Chondrocyte (in vitro differentiated cells): ENCODE measurements at regions not wholly inside any gene's neighbourhood (a gene's known extent, or its start where the extent isn't known, plus 50 kb on each side); places are given as distances from the start of the nearest gene placed in this dataset.

ENCODE experiments used
- DNase-seq: peaks from one replicate; pipeline ENCODE4 v3.0.0; 2021; ENCODE audit warnings: mixed read lengths, low spot score
- H3K27ac Mint-ChIP-seq: one replicate; pipeline ENCODE4 v1.8.0; 2021; ENCODE audit warnings: mild to moderate bottlenecking, moderate library complexity, mixed read lengths; ENCODE audit not compliant: unreplicated experiment
- H3K27me3 Mint-ChIP-seq: 2 replicates; pipeline ENCODE4 v1.8.0; 2021; ENCODE audit warnings: low read depth, mixed read lengths
- H3K36me3 Mint-ChIP-seq: 2 replicates; pipeline ENCODE4 v1.8.0; 2021; ENCODE audit warnings: low read depth, mixed read lengths
- H3K4me1 Mint-ChIP-seq: 2 replicates; pipeline ENCODE4 v1.8.0; 2021; ENCODE audit warnings: low read depth, mild to moderate bottlenecking, mixed read lengths
- H3K4me3 Mint-ChIP-seq: one replicate; pipeline ENCODE4 v1.8.0; 2021; ENCODE audit warnings: mild to moderate bottlenecking, moderate library complexity, mixed read lengths; ENCODE audit not compliant: unreplicated experiment
- H3K9me3 Mint-ChIP-seq: 2 replicates; pipeline ENCODE4 v1.8.0; 2021; ENCODE audit warnings: low read depth, mixed read lengths
- CTCF ChIP-seq: fragments of 200-600 bp; sonication (generic); IDR thresholded peaks from 2 replicates; pipeline ENCODE4 v1.5.0; 2021; ENCODE audit warnings: antibody characterized with exemption, mild to moderate bottlenecking, moderate library complexity

GRCh38 chr13:84894749-84895148 is 904.5 kb downstream of the SLITRK6 start:
- H3K9me3 Mint-ChIP-seq: no peaks in the 10 kb centered on the region
- peak; percentile 76 for DNase-seq
- TF ChIP-seq CTCF: peak; percentile 21
- H3K4me3 Mint-ChIP-seq: no peak overlapping the region
- no peaks in the 10 kb centered on the region for H3K36me3 Mint-ChIP-seq
- H3K27me3 Mint-ChIP-seq: no peaks in the 10 kb centered on the region
- no peaks in the 10 kb centered on the region for H3K4me1 Mint-ChIP-seq
- H3K27ac Mint-ChIP-seq: no peak overlapping the region

GRCh38 chr13:84885868-84886267 is 913.4 kb downstream of the SLITRK6 start:
- no peak for TF ChIP-seq CTCF
- DNase-seq: no peak
- Mint-ChIP-seq H3K4me3 (no peak overlapping the region), H3K4me1 (no peaks in the 10 kb centered on the region), H3K9me3 (no peaks in the 10 kb centered on the region), H3K36me3 (no peaks in the 10 kb centered on the region), H3K27me3 (peaks cover 3% of the 10 kb centered on the region), H3K27ac (no peak overlapping the region)

- no peak for DNase-seq
- H3K36me3 Mint-ChIP-seq: peaks cover 4% of the 10 kb centered on the region
- no peak for TF ChIP-seq CTCF
- no peaks in the 10 kb centered on the region for H3K27me3 Mint-ChIP-seq
- no peak overlapping the region for H3K4me3 Mint-ChIP-seq
- H3K9me3 Mint-ChIP-seq: peaks cover 26% of the 10 kb centered on the region
- H3K27ac Mint-ChIP-seq: no peak overlapping the region
- no peaks in the 10 kb centered on the region for H3K4me1 Mint-ChIP-seq
Observed at GRCh38 chr13:84873951-84874350, 925.3 kb downstream of the SLITRK6 start.

GRCh38 chr13:84870190-84870589 is 929.0 kb downstream of the SLITRK6 start:
- TF ChIP-seq CTCF: peak; percentile 53
- H3K27me3 Mint-ChIP-seq: no peaks in the 10 kb centered on the region
- DNase-seq: no peak
- H3K36me3 Mint-ChIP-seq: no peaks in the 10 kb centered on the region
- no peak overlapping the region for H3K27ac Mint-ChIP-seq
- H3K4me3 Mint-ChIP-seq: no peak overlapping the region
- peaks cover 6% of the 10 kb centered on the region for H3K4me1 Mint-ChIP-seq
- H3K9me3 Mint-ChIP-seq: peaks cover 10% of the 10 kb centered on the region

- Mint-ChIP-seq H3K4me3 (no peak overlapping the region), H3K27ac (no peak overlapping the region), H3K36me3 (no peaks in the 10 kb centered on the region)
Observed at GRCh38 chr13:84867246-84867645, 932.0 kb downstream of the SLITRK6 start.

More at GRCh38 chr13:84867246-84867645, 932.0 kb downstream of the SLITRK6 start:
- no peaks in the 10 kb centered on the region for H3K9me3 Mint-ChIP-seq
- H3K27me3 Mint-ChIP-seq: no peaks in the 10 kb centered on the region
- TF ChIP-seq CTCF: no peak
- no peak for DNase-seq
- H3K4me1 Mint-ChIP-seq: peaks cover 6% of the 10 kb centered on the region
